ENCODE measurements at regions not wholly inside any gene's neighbourhood (a gene's known extent, or its start where the extent isn't known, plus 50 kb on each side); places are given as distances from the start of the nearest gene placed in this dataset.
A peak's percentile ranks its signal among the peaks of the same experiment; 100 is the strongest.

DNA sequence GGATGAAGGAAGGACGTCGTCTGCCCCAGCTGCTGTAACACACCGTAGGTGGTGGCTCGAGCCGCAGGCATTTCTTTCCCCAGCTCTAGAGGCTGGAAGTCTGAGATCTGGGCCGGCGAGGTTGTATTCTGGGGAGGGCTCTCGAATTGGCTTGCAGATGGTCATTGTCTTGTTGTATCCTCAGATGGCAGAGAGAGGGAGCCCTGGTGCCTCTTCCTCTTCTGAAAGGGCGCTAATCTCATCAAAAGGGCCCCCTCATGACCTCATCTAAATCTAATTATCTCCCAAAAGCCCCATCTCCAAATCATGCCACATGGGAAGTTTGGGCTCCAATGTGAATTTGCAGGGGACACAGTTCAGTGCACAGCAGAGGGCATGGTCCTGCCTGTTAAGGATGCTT, 109.0 kb downstream of the SIK1 start:
- TF ChIP-seq, protein P1, sequence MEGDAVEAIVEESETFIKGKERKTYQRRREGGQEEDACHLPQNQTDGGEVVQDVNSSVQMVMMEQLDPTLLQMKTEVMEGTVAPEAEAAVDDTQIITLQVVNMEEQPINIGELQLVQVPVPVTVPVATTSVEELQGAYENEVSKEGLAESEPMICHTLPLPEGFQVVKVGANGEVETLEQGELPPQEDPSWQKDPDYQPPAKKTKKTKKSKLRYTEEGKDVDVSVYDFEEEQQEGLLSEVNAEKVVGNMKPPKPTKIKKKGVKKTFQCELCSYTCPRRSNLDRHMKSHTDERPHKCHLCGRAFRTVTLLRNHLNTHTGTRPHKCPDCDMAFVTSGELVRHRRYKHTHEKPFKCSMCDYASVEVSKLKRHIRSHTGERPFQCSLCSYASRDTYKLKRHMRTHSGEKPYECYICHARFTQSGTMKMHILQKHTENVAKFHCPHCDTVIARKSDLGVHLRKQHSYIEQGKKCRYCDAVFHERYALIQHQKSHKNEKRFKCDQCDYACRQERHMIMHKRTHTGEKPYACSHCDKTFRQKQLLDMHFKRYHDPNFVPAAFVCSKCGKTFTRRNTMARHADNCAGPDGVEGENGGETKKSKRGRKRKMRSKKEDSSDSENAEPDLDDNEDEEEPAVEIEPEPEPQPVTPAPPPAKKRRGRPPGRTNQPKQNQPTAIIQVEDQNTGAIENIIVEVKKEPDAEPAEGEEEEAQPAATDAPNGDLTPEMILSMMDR (IDR thresholded peaks at IDR 0.05; ENCODE audit: insufficient read depth, low read depth, low read length), result no peak
- DNase-seq (ENCODE audit: low read depth), result no peak
- no peak overlapping the region for H3K4me3 ChIP-seq (ENCODE audit: low read depth, low read length)

- no peak for DNase-seq (ENCODE audit: low read depth)
- TF ChIP-seq, protein P1 (IDR thresholded peaks at IDR 0.05; ENCODE audit: insufficient read depth, low read depth, low read length), result no peak
- no peak overlapping the region for H3K4me3 ChIP-seq (ENCODE audit: low read depth, low read length)
Observed at GRCh38 chr21:43317254-43317748, 109.6 kb downstream of the SIK1 start.

DNA sequence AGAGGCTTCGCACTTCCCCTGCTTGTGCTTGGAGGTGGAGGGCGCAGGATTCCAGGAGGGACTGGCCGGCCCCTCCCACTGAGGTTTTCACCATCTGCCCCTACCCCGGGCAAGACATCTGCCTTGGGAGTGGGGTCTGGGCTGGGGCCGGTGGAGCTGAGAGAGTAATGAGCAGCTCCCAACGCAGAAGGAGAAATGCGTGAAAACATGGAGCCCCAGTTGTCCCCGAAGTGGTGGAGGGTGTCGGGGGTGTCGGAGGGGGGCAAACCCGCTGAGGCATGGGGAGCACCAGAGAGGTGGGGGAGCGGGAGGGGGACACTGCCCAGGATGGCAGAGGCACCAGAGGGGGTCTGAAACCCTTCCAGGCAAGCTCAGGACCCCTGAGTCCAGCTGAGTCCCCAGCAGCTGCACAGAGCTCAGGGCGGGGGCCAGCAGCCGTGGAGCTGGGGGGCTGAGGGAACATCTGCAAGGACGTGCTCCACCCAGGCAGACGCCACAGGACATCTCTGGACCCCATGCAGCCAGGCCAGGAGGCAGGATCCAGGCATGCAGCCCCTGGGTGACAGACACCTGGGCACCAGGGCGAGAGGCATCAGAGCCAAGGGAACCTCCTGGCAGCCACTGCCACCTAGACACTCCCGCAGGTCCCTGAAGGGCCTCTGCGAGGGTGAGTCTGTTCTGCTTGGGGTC, 110.6 kb downstream of the SIK1 start:
- no peak overlapping the region for H3K4me3 ChIP-seq (ENCODE audit: low read depth, low read length)
- TF ChIP-seq, protein P1 (IDR thresholded peaks at IDR 0.05; ENCODE audit: insufficient read depth, low read depth, low read length), result no peak
- DNase-seq (ENCODE audit: low read depth), result no peak

GRCh38 chr21:43315244-43316137, 111.4 kb downstream of the SIK1 start:
- peak; percentile 12 for DNase-seq (ENCODE audit: low read depth)
- TF ChIP-seq, protein P1 (IDR thresholded peaks at IDR 0.05; ENCODE audit: insufficient read depth, low read depth, low read length), result peak; percentile 23
- H3K4me3 ChIP-seq (ENCODE audit: low read depth, low read length), result no peak overlapping the region

GRCh38 chr21:43313939-43314405, 113.0 kb downstream of the SIK1 start:
- DNase-seq (ENCODE audit: low read depth), result no peak
- TF ChIP-seq, protein P1 (IDR thresholded peaks at IDR 0.05; ENCODE audit: insufficient read depth, low read depth, low read length), result no peak

DNA sequence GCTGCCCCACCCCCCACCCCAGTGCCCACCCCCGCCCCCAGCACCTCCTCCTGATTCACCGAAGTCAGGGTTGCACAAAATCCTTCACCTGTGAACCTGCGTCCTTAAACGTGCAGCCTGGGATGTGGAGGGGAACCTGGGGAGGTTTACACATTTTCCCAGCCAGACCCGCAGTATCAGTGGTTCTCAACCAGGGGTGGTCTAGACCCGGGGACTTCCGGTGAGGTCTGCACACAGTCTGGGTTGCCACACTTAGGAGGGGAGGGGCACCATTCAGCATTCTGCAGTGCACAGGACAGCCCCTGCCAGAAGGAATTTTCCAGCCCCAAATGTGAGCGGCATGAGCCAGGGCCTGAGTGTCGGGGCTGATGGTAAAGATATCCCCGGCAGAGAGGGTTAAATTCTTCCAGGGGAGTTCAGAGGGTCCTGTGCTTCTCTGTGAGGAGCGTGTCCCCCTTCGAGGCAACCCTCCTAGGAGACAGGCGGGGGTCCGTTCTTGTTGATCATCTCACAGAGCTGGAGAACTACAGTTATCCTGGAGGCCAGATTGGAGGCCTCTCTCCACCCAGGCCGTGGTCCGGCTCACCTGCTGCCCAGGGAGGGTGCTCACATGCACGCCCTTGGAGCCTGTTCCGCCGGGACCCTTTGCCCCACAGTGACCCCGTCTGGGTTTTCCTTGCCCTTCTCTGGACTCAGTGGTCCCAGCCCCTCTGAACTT, 113.6 kb downstream of the SIK1 start:
- H3K4me3 ChIP-seq (ENCODE audit: low read depth, low read length), result no peak overlapping the region
- TF ChIP-seq, protein P1 (IDR thresholded peaks at IDR 0.05; ENCODE audit: insufficient read depth, low read depth, low read length), result no peak

More at GRCh38 chr21:43313939-43314405, 113.0 kb downstream of the SIK1 start:
- no peak overlapping the region for H3K4me3 ChIP-seq (ENCODE audit: low read depth, low read length)

More for the DNA sequence above, 113.6 kb downstream of the SIK1 start:
- DNase-seq (ENCODE audit: low read depth), result no peak
